ENCODE measurements at regions not wholly inside any gene's neighbourhood (a gene's known extent, or its start where the extent isn't known, plus 50 kb on each side); places are given as distances from the start of the nearest gene placed in this dataset.
"Not testable (repeated sequence)": the region's sequence is repeated elsewhere in the genome, so short reads cannot be mapped to it uniquely, and the experiment has no call there.

GRCh38 chr16:88266036-88266435, 116.7 kb upstream of the ZNF469 start:
- not testable (repeated sequence) for TF ChIP-seq MAX (IDR thresholded peaks at IDR 0.05; ENCODE audit: insufficient read depth, insufficient read length); EZH2 (IDR thresholded peaks at IDR 0.05; ENCODE audit: borderline replicate concordance, low read depth, low read length, severe bottlenecking)
- TF ChIP-seq, protein P1, sequence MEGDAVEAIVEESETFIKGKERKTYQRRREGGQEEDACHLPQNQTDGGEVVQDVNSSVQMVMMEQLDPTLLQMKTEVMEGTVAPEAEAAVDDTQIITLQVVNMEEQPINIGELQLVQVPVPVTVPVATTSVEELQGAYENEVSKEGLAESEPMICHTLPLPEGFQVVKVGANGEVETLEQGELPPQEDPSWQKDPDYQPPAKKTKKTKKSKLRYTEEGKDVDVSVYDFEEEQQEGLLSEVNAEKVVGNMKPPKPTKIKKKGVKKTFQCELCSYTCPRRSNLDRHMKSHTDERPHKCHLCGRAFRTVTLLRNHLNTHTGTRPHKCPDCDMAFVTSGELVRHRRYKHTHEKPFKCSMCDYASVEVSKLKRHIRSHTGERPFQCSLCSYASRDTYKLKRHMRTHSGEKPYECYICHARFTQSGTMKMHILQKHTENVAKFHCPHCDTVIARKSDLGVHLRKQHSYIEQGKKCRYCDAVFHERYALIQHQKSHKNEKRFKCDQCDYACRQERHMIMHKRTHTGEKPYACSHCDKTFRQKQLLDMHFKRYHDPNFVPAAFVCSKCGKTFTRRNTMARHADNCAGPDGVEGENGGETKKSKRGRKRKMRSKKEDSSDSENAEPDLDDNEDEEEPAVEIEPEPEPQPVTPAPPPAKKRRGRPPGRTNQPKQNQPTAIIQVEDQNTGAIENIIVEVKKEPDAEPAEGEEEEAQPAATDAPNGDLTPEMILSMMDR (IDR thresholded peaks at IDR 0.05; ENCODE audit: extremely low read depth in 1 of 2, insufficient read depth in 1 of 2, low read depth in 1 of 2, low read length in 2 of 2) = not testable (repeated sequence)
